Gastrocnemius medialis (tissue), 4 donors: ENCODE measurements at regions not wholly inside any gene's neighbourhood (a gene's known extent, or its start where the extent isn't known, plus 50 kb on each side); places are given as distances from the start of the nearest gene placed in this dataset.

Source experiments
- ATAC-seq, 2 donors: fragments of 150-250 bp; one replicate each; pipeline ENCODE4 v1.9.1; 2016
- DNase-seq, 2 donors: peaks; one replicate each; pipeline ENCODE4 v3.0.0-alpha.2; 2019
- H3K27ac ChIP-seq, 4 donors: fragments of 200-600 bp; sonication (generic); 1 replicate in 1 of 4; 2 replicates in 3 of 4; pipeline ENCODE4 v1.5.1; 2016 to 2018; ENCODE audit warnings: mild to moderate bottlenecking in 2 of 4, moderate library complexity in 1 of 4
- H3K27me3 ChIP-seq, 3 donors: fragments of 200-600 bp; sonication (generic) in 2 of 3; 1 replicate in 1 of 3; 2 replicates in 2 of 3; pipeline versions ENCODE4 v1.5.1 to v1.6.0; 2016 to 2019; ENCODE audit warnings: mild to moderate bottlenecking in 1 of 3, moderate library complexity in 1 of 3
- H3K36me3 ChIP-seq, 2 donors: fragments of 200-600 bp; sonication (generic) in 1 of 2; one replicate each; pipeline ENCODE4 v1.5.1; 2017 to 2018
- H3K4me1 ChIP-seq, 2 donors: fragments of 200-600 bp; sonication (generic) in 1 of 2; one replicate each; pipeline ENCODE4 v1.5.1; 2016 to 2017; ENCODE audit warnings: mild to moderate bottlenecking in 2 of 2
- H3K4me3 ChIP-seq, 4 donors: fragments of 200-600 bp; sonication (generic) in 3 of 4; 1 replicate in 1 of 4; 2 replicates in 3 of 4; pipeline ENCODE4 v1.5.1; 2016 to 2019; ENCODE audit warnings: mild to moderate bottlenecking in 2 of 4
- H3K9me3 ChIP-seq, 3 donors: fragments of 200-600 bp; sonication (generic) in 2 of 3; 1 replicate in 1 of 3; 2 replicates in 2 of 3; pipeline ENCODE4 v1.5.1; 2016 to 2019
- CTCF ChIP-seq, 5 experiments: fragments of 450-650 bp in 3 of 5; fragments of 200-600 bp in 2 of 5; sonication (generic) in 2 of 5; IDR thresholded peaks in 4 of 5; conservative IDR thresholded peaks in 1 of 5; 1 replicate in 4 of 5; 2 replicates in 1 of 5; pipeline ENCODE4 v1.5.1; 2016 to 2019; ENCODE audit warnings: antibody characterized with exemption in 5 of 5, mild to moderate bottlenecking in 3 of 5, moderate library complexity in 3 of 5
- POLR2A ChIP-seq, 2 donors: fragments of 450-650 bp; IDR thresholded peaks; one replicate each; pipeline ENCODE4 v1.6.1; 2017; ENCODE audit warnings: antibody characterized with exemption in 2 of 2, mild to moderate bottlenecking in 2 of 2, moderate library complexity in 2 of 2
- in situ Hi-C, 4 donors: fragments of 200-750 bp; cut with MboI; loops; one replicate each; pipeline versions ENCODE4 v1.15.0 to v1.8.0; 2017; ENCODE audit warnings: low sequenced_read_pairs in 4 of 4
- intact Hi-C: fragments of 100-400 bp; cut with DNase I; formaldehyde crosslinking; loops from one replicate; pipeline ENCODE4 v1.15.1; 2023; ENCODE audit warnings: low total_unique reads

- H3K27ac ChIP-seq = no peak overlapping the region
- no peaks in the 10 kb centered on the region for H3K4me1 ChIP-seq
- in situ Hi-C loops = no loop called here
- no peak for DNase-seq
- TF ChIP-seq CTCF (IDR thresholded peaks at IDR 0.05 in 4 of 5, conservative IDR thresholded peaks at IDR 0.05 in 1 of 5) (no peak), POLR2A (IDR thresholded peaks at IDR 0.05) (no peak)
- no peak for ATAC-seq
- no peak overlapping the region for H3K4me3 ChIP-seq
- H3K27me3 ChIP-seq = no peaks in the 10 kb centered on the region
- no peaks in the 10 kb centered on the region for H3K9me3 ChIP-seq
- H3K36me3 ChIP-seq = no peaks in the 10 kb centered on the region
- intact Hi-C loops = no loop called here
Observed at GRCh38 chr1:209238356-209238755, 345.2 kb upstream of the CAMK1G start.

GRCh38 chr1:209240351-209240750 is 343.2 kb upstream of the CAMK1G start:
- DNase-seq (no peak), ATAC-seq (no peak)
- in situ Hi-C loops (no loop called here), intact Hi-C loops (no loop called here)
- no peak overlapping the region for H3K4me3 ChIP-seq
- no peaks in the 10 kb centered on the region for H3K9me3 ChIP-seq
- TF ChIP-seq CTCF (IDR thresholded peaks at IDR 0.05 in 4 of 5, conservative IDR thresholded peaks at IDR 0.05 in 1 of 5) (no peak), POLR2A (IDR thresholded peaks at IDR 0.05) (no peak)
- H3K27me3 ChIP-seq = no peaks in the 10 kb centered on the region
- no peak overlapping the region for H3K27ac ChIP-seq
- H3K4me1 ChIP-seq = no peaks in the 10 kb centered on the region
- no peaks in the 10 kb centered on the region for H3K36me3 ChIP-seq

GRCh38 chr1:209241487-209241886 is 342.0 kb upstream of the CAMK1G start:
- ATAC-seq (no peak), DNase-seq (no peak)
- TF ChIP-seq POLR2A (IDR thresholded peaks at IDR 0.05) (no peak), CTCF (IDR thresholded peaks at IDR 0.05 in 4 of 5, conservative IDR thresholded peaks at IDR 0.05 in 1 of 5) (no peak)
- no peaks in the 10 kb centered on the region for H3K4me1 ChIP-seq
- H3K27me3 ChIP-seq = no peaks in the 10 kb centered on the region
- intact Hi-C loops (no loop called here), in situ Hi-C loops (no loop called here)
- no peak overlapping the region for H3K4me3 ChIP-seq
- H3K36me3 ChIP-seq = no peaks in the 10 kb centered on the region
- no peaks in the 10 kb centered on the region for H3K9me3 ChIP-seq
- no peak overlapping the region for H3K27ac ChIP-seq

- DNase-seq (no peak), ATAC-seq (no peak)
- Histone ChIP-seq H3K27me3 (no peaks in the 10 kb centered on the region), H3K27ac (no peak overlapping the region), H3K4me3 (no peak overlapping the region), H3K4me1 (no peaks in the 10 kb centered on the region), H3K9me3 (no peaks in the 10 kb centered on the region), H3K36me3 (no peaks in the 10 kb centered on the region)
- intact Hi-C loops (no loop called here), in situ Hi-C loops (no loop called here)
- TF ChIP-seq CTCF (IDR thresholded peaks at IDR 0.05 in 4 of 5, conservative IDR thresholded peaks at IDR 0.05 in 1 of 5) (peak; percentile 45 to 89 (median 70)), POLR2A (IDR thresholded peaks at IDR 0.05) (no peak)
Observed at GRCh38 chr1:209248649-209249279, 334.8 kb upstream of the CAMK1G start.

GRCh38 chr1:209249280-209249670 is 334.2 kb upstream of the CAMK1G start:
- Histone ChIP-seq H3K27ac (no peak overlapping the region), H3K4me1 (no peaks in the 10 kb centered on the region), H3K36me3 (no peaks in the 10 kb centered on the region), H3K9me3 (no peaks in the 10 kb centered on the region), H3K27me3 (no peaks in the 10 kb centered on the region), H3K4me3 (no peak overlapping the region)
- no peak for TF ChIP-seq CTCF (IDR thresholded peaks at IDR 0.05 in 4 of 5, conservative IDR thresholded peaks at IDR 0.05 in 1 of 5)
- no peak for TF ChIP-seq POLR2A (IDR thresholded peaks at IDR 0.05)
- in situ Hi-C loops (no loop called here), intact Hi-C loops (no loop called here)
- ATAC-seq (no peak), DNase-seq (no peak)
